Hepatic stellate cell (primary cell): ENCODE measurements at regions not wholly inside any gene's neighbourhood (a gene's known extent, or its start where the extent isn't known, plus 50 kb on each side); places are given as distances from the start of the nearest gene placed in this dataset.
"Not testable (repeated sequence)": the region's sequence is repeated elsewhere in the genome, so short reads cannot be mapped to it uniquely, and the experiment has no call there.

Source experiments
- DNase-seq: peaks from one replicate; pipeline ENCODE4 v3.0.0; 2011; ENCODE audit warnings: low spot score

DNA sequence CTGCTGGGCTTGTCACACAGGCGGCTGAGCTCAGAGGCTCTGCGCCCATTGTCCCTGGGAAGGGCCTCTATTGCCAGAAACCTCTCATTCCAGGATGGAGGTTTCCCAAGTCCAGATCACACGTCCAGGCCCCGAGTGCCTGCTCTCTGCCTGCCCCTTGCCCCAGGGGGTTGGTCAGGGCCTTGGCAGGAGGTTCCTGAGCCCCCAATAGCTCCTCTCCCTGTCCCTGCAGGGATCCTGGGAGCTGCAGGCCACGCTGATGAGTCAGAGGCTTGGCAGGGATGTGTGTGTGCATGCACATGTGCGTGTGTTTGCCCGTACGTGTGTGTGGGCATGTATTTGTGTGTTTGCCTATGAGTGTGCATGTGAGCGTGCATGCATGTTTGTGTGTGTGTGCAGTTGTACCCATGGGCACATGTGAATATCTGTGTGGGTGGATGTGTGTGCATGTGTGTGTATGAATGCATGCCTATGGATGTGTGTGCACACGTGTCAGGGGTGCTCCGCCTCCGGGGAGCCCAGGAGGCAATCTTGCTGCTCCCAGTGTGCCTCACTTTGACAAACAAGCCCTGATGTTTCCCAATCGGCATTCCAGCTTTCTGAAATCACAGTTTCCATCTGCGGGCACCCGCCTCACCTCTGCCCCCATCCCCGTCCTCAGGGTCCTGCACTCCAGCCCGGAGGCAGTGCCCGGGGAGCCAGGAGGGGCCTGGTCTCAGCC is 98.4 kb upstream of the GSE1 start:
- peak; percentile 98 for DNase-seq

- no peak for DNase-seq
Observed at GRCh38 chr16:85515319-85515745, 97.8 kb upstream of the GSE1 start.

DNA sequence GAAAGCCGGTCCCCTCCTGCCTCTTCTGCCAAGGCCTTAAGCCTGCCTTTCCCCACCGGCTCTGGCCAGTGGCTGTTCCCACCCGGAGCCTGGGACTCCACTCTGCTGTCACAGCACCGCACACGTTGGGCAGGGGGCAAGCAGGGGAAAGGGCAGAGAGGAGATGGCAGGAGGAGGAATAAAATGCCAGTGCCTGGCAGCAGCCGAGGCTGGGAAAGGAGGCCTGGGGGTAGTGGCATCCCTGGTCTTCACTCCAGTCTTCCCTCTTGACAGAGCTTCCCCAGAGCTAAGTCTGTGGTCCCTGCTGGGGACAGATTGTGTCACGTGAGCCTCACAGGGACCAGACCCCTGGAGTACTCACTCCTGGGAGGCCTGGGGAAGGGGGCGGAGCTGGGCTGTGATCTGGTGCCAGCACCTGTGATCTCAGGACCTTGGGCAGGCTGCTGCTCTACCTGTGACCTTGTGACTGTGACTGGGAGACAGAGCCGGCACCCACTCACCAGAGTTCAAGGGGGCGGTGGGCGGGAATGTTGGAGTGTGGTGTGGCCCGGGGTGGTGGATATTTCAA is 97.2 kb upstream of the GSE1 start:
- DNase-seq, result no peak

DNA sequence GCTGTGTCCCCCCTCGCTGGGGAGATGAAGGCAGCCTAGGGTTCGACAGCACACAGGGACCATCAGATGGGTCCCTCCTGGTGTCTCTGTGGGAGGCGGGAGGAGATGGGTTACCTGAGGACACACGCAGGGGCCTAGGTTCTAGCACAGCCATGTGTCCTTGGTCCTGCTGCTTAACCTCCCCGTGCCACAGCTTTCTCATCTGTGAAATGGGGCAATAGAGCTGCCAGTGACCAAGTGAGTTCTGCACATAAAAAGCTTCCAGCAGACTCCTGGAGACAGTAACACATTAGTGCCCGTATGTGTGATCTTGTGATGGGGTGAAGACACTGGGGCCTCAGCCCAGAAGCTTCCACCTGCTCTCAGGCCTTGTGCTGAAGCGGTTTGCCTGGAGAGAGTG is 96.0 kb upstream of the GSE1 start:
- DNase-seq, result no peak

- no peak for DNase-seq
Observed at GRCh38 chr16:85517563-85518179, 95.5 kb upstream of the GSE1 start.

DNA sequence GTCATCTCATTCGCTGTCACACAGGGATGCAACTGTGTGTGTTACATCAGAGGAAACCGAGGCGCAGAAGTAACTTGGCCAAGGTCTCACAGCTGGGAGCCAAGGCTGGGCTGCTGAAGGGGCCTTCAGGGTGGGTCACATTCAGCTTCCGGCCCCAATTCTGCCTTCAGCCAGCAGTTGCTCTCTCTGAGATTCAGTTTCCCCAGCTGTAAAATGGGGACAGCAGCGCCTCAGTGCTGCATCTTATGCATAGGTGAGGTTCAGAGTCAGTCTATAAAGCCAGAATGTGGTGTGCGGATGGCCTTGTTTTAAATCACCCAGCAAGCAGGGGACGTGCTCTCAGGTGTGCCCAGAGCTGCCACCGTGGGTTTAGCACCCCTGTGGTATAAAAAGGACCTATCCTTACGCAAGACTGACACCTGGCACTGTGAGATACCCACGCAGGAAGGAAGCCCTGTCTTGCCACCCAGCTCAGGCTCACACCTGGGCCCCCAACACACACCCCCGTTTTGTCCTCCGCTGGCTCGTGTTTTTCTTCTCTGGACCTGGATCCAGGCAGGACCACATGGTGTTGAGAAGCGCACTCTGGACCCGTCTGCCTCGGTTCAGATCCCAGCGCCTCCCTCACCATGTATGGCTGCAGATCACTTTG is 94.6 kb upstream of the GSE1 start:
- no peak for DNase-seq

DNA sequence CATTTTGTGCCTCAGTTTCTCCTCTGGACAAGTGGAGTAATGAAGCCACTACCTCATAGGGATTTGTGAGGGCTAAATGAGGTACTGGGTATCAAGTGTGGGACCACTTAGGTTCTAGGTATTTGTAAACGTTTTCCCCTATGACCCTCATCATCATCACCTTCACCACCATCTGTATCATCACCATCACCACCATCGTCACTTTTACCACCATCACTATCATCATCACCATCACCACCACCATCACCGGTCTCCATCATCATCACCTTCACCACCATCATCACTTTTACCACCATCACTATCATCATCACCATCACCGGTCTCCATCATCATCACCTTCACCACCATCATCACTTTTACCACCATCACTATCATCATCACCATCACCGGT is 94.1 kb upstream of the GSE1 start:
- not testable (repeated sequence) for DNase-seq

DNA sequence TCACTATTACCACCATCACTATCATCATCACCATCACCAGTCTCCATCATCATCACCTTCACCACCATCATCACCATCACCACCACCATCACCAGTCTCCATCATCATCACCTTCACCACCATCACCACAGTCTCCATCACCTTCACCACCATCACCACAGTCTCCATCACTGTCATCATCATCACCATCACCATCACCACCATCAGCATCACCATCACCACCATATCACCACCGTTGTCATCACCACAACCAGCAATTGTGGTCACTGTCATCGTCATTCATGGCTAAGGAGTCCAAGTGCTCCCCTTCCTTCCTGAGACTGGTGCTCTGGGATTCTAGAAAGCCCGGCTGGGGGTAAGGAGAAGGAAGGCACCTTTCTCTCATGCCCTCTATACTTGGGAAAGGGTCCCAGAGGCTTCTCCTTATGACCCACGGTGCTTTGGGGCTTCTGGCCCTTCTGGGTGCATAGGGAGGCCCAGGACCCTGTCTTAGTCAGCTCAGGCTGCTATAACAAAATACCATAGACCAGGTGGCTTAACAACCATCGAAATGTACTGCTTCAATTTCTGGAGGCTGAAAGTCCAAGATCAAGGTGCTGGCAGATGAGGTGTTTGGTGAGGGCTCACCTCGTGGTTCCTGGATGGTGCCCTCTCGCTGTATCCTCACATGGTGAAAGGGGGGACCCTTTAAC is 93.4 kb upstream of the GSE1 start:
- DNase-seq, result no peak

DNA sequence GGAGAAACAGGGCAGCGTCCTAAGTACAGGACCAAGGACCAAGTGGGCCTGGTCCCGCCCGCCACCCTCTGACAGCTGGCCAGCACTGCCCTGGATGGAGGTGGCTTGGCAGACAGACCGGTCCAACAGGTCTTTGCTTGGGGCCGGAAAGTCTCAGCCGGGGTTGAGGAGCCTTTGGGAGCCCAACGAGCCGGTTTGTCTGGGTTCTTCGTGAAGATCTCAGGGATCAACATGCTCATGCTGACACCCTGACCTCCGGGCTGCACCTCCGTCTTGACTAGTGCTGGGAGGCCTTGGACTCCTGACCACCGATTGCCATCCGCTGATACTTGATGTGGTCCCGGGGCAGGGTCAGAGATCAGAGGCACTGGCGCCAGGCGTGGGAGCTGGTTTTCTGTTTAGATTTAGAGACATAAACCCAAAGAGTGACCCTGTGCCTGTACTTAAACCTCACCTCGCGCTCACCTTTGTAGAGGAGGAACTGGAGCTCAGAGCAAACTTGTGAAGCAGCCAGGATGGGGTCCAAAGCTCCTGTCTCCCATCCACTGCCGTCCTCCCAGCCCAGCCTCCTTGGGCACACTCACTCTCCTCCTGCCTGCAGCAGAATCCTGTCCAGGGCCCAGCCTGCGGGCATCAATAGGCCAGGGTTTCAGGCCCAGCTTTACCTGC is 92.1 kb upstream of the GSE1 start:
- no peak for DNase-seq

- no peak for DNase-seq
Observed at GRCh38 chr16:85521552-85522307, 91.4 kb upstream of the GSE1 start.

DNA sequence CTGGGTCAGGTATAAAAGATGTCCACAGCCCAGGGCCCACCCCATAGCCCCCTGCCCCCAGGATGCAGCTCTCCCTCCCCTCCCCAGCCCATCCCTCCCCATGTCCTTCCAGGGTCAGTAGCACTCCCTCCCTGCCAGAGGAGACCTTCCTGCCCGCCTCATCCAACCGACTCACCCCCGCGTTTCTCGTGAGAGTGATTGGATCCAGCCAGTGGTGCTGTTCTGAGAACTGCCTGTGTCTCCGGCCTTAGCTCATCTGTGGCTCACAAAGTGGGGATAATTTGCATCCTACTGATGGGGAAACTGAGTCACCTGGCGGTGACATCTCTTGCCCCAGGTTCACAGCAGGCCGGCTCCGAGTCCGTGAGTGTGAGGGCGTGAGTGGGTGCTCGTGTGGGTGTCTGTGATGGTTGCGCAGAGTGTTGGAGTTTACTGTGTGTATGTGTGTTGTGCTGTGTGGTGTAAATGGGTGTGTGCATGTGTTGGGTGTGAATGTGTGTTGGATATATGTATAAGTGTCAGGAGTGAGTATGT is 90.7 kb upstream of the GSE1 start:
- DNase-seq, result no peak

- DNase-seq, result peak; percentile 98
Observed at GRCh38 chr16:85522842-85523601, 90.1 kb upstream of the GSE1 start.

GRCh38 chr16:85523602-85524364 is 89.3 kb upstream of the GSE1 start:
- peak; percentile 82 for DNase-seq

- DNase-seq, result no peak
Observed at GRCh38 chr16:85524365-85524629, 88.8 kb upstream of the GSE1 start.

- DNase-seq, result no peak
Observed at GRCh38 chr16:85524630-85525419, 88.3 kb upstream of the GSE1 start.

DNA sequence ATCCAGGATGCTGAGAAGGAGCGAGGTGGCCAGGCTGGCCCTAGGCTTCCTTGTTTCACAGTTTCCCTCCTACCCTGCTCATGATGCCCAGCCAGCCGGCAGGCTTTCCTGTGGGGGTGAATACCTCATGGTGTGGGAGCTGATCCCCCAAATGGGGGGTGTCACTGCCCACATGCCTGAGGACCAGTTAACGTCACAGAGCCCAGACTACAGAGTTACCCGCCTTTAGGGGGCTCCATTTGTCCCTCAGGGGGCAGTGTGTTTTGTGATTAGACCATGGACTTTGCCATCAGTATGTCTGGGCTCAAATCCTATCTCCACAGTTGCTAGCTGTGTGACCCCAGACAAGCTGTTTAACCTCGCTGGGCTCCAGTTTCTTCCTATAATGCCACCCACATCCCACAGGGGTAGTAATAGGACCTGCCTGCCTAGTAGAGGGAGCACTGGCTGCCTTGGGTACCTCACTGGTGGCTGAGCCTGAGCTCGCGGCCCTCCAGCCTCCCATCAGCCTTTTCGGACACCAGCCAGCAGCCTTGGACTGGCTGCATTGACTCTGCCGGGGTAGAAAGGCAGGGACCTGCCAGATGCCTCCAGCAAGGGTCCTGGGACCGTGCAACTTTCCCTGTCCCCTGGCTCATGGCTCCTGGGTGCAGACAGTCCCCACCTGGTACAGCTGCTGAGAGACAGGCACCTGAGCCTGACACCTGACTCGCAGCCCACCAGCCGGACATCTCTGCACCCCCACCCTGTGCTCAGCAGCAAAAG is 87.5 kb upstream of the GSE1 start:
- DNase-seq, result no peak

GRCh38 chr16:85526185-85526974 is 86.7 kb upstream of the GSE1 start:
- DNase-seq, result no peak
